ENCODE measurements at regions not wholly inside any gene's neighbourhood (a gene's known extent, or its start where the extent isn't known, plus 50 kb on each side); places are given as distances from the start of the nearest gene placed in this dataset.

- no peak for TF ChIP-seq CTCF (IDR thresholded peaks at IDR 0.05)
- no peak for TF ChIP-seq POLR2AphosphoS5 (IDR thresholded peaks at IDR 0.05)
- TF ChIP-seq POLR2A (IDR thresholded peaks at IDR 0.05), result no peak
These were observed 94.1 kb upstream of the ZNF800 start for GRCh38 chr7:127486654-127487053.
